Liver (tissue), 8 donors: ENCODE measurements at regions not wholly inside any gene's neighbourhood (a gene's known extent, or its start where the extent isn't known, plus 50 kb on each side); places are given as distances from the start of the nearest gene placed in this dataset.

ENCODE experiments used
- DNase-seq: peaks from one replicate; pipeline ENCODE4 v3.0.0-alpha.2; 2017; ENCODE audit warnings: low spot score
- H3K27ac ChIP-seq, 2 donors: one replicate each; pipeline ENCODE4 v1.7.0; 2013; ENCODE audit warnings: inconsistent platforms in 2 of 2, low read length in 2 of 2, control low read depth in 1 of 2, low read depth in 1 of 2, mild to moderate bottlenecking in 1 of 2
- H3K27me3 ChIP-seq, 4 donors: one replicate each; pipeline versions ENCODE4 v1.6.1 to v1.7.0; 2013; ENCODE audit warnings: low read length in 3 of 4, inconsistent platforms in 1 of 4, mild to moderate bottlenecking in 1 of 4, moderate library complexity in 1 of 4; ENCODE audit not compliant: control insufficient read depth in 4 of 4, insufficient read depth in 4 of 4
- H3K36me3 ChIP-seq, 4 donors: one replicate each; pipeline versions ENCODE4 v1.6.1 to v1.7.0; 2013; ENCODE audit warnings: low read length in 3 of 4, mild to moderate bottlenecking in 3 of 4, low read depth in 1 of 4, moderate library complexity in 1 of 4; ENCODE audit not compliant: control insufficient read depth in 4 of 4, insufficient read depth in 3 of 4
- H3K4me1 ChIP-seq, 4 donors: one replicate each; pipeline versions ENCODE4 v1.6.1 to v1.7.0; 2013; ENCODE audit warnings: low read length in 3 of 4, mild to moderate bottlenecking in 3 of 4, moderate library complexity in 1 of 4; ENCODE audit not compliant: control insufficient read depth in 4 of 4, insufficient read depth in 4 of 4
- H3K4me3 ChIP-seq, 3 donors: one replicate each; pipeline versions ENCODE4 v1.6.1 to v1.7.0; 2013; ENCODE audit warnings: low read length in 3 of 3, control low read depth in 1 of 3, low read depth in 1 of 3, mild to moderate bottlenecking in 1 of 3
- H3K9ac ChIP-seq, 2 donors: one replicate each; pipeline ENCODE4 v1.7.0; 2013; ENCODE audit warnings: low read length in 2 of 2, mild to moderate bottlenecking in 2 of 2, moderate library complexity in 2 of 2, control low read depth in 1 of 2, low read depth in 1 of 2
- H3K9me3 ChIP-seq, 4 donors: one replicate each; pipeline versions ENCODE4 v1.6.1 to v1.7.0; 2013; ENCODE audit warnings: low read length in 3 of 4; ENCODE audit not compliant: control insufficient read depth in 4 of 4
- ATF3 ChIP-seq: IDR thresholded peaks from 2 replicates; pipeline ENCODE4 v1.6.1; 2016; ENCODE audit warnings: antibody characterized with exemption
- CTCF ChIP-seq: fragments of 150-350 bp; IDR thresholded peaks from 2 replicates; pipeline ENCODE4 v1.5.1; 2017; ENCODE audit warnings: improper control_type of control experiment, low read depth, low read length; ENCODE audit not compliant: missing input control
- EGR1 ChIP-seq, 2 donors: IDR thresholded peaks; 2 replicates each; pipeline ENCODE4 v1.6.1; 2016 to 2018; ENCODE audit warnings: antibody characterized with exemption in 2 of 2, low read depth in 2 of 2
- FOXA1 ChIP-seq: IDR thresholded peaks from 2 replicates; pipeline ENCODE4 v1.6.1; 2016; ENCODE audit warnings: antibody characterized with exemption
- FOXA2 ChIP-seq: IDR thresholded peaks from 2 replicates; pipeline ENCODE4 v1.6.1; 2016; ENCODE audit warnings: antibody characterized with exemption
- GABPA ChIP-seq, 2 donors: IDR thresholded peaks in 1 of 2; conservative IDR thresholded peaks in 1 of 2; 2 replicates each; pipeline ENCODE4 v1.6.1; 2016; ENCODE audit warnings: antibody characterized with exemption in 2 of 2, mild to moderate bottlenecking in 1 of 2, moderate library complexity in 1 of 2
- HNF4A ChIP-seq, 2 donors: conservative IDR thresholded peaks; 2 replicates each; pipeline ENCODE4 v1.6.1; 2016; ENCODE audit warnings: antibody characterized with exemption in 2 of 2, mild to moderate bottlenecking in 2 of 2
- HNF4G ChIP-seq: IDR thresholded peaks from 2 replicates; pipeline ENCODE4 v1.6.1; 2016; ENCODE audit warnings: antibody characterized with exemption
- JUND ChIP-seq, 2 donors: IDR thresholded peaks; 2 replicates each; pipeline ENCODE4 v1.6.1; 2016; ENCODE audit warnings: antibody characterized with exemption in 2 of 2
- MAX ChIP-seq: IDR thresholded peaks from 2 replicates; pipeline ENCODE4 v1.6.1; 2016; ENCODE audit warnings: antibody characterized with exemption
- RAD21 ChIP-seq, 2 donors: IDR thresholded peaks; 2 replicates each; pipeline ENCODE4 v1.6.1; 2016; ENCODE audit warnings: antibody characterized with exemption in 2 of 2, mild to moderate bottlenecking in 2 of 2
- RXRA ChIP-seq, 2 donors: IDR thresholded peaks; 2 replicates each; pipeline ENCODE4 v1.6.1; 2017 to 2018; ENCODE audit warnings: antibody characterized with exemption in 2 of 2, mild to moderate bottlenecking in 1 of 2
- TAF1 ChIP-seq: conservative IDR thresholded peaks from 2 replicates; pipeline ENCODE4 v1.6.1; 2016; ENCODE audit warnings: antibody characterized with exemption, mild to moderate bottlenecking
- WGBS: extraction: QIAGEN DNeasy Blood & Tissue Kit; methylation state at CpG from one replicate; pipeline ENCODE4 v1.1.7; 2013; 5-methylcytosine and 5-hydroxymethylcytosine counted together
- donor health status: healthy.
- donor health status: healthy.
- donor health status: healthy.
- donor health status: healthy.
- donor health status: healthy.

GRCh38 chr20:3340443-3340842 lies 67.0 kb downstream of the DNAAF9 start:
- peaks cover 0 to 2% (median 0%) of the 10 kb centered on the region in 4 donors for H3K36me3 ChIP-seq
- H3K9ac ChIP-seq: no peak overlapping the region
- H3K9me3 ChIP-seq: no peaks in the 10 kb centered on the region
- TF ChIP-seq FOXA1 (no peak), MAX (no peak), HNF4A (conservative IDR thresholded peaks at IDR 0.05) (no peak), JUND (IDR thresholded peaks at IDR 0.05) (no peak), RAD21 (IDR thresholded peaks at IDR 0.05) (no peak), FOXA2 (no peak), EGR1 (IDR thresholded peaks at IDR 0.05; ENCODE audit: low read depth in 2 of 2) (no peak)
- WGBS: 75% methylated on average over 9 of the region's 9 CpGs
- H3K27me3 ChIP-seq: no peaks in the 10 kb centered on the region
- no peak overlapping the region for H3K27ac ChIP-seq
- H3K4me3 ChIP-seq: no peak overlapping the region
- no peak for DNase-seq
- no peaks in the 10 kb centered on the region for H3K4me1 ChIP-seq

GRCh38 chr20:3339571-3339970 lies 67.9 kb downstream of the DNAAF9 start:
- no peak for TF ChIP-seq FOXA1
- no peak for TF ChIP-seq HNF4A (conservative IDR thresholded peaks at IDR 0.05)
- TF ChIP-seq CTCF: no peak
- no peak for TF ChIP-seq JUND (IDR thresholded peaks at IDR 0.05)
- TF ChIP-seq RXRA (IDR thresholded peaks at IDR 0.05): no peak
- no peak for TF ChIP-seq HNF4G
- TF ChIP-seq RAD21 (IDR thresholded peaks at IDR 0.05): no peak
- TF ChIP-seq ATF3: no peak
- TF ChIP-seq FOXA2: no peak
- H3K36me3 ChIP-seq: peaks cover 0 to 2% (median 0%) of the 10 kb centered on the region in 4 donors
- no peaks in the 10 kb centered on the region for H3K27me3 ChIP-seq
- H3K27ac ChIP-seq: no peak overlapping the region
- H3K4me1 ChIP-seq: no peaks in the 10 kb centered on the region
- no peak for DNase-seq
- no peak overlapping the region for H3K4me3 ChIP-seq
- WGBS: 100% methylated on average over 1 of the region's 1 CpG
- no peaks in the 10 kb centered on the region for H3K9me3 ChIP-seq
- H3K9ac ChIP-seq: no peak overlapping the region

- 94% methylated on average over 1 of the region's 1 CpG for WGBS
- no peaks in the 10 kb centered on the region for H3K4me1 ChIP-seq
- TF ChIP-seq TAF1: no peak
- no peak for TF ChIP-seq HNF4G
- no peak for TF ChIP-seq GABPA (IDR thresholded peaks at IDR 0.05 in 1 of 2, conservative IDR thresholded peaks at IDR 0.05 in 1 of 2)
- H3K27me3 ChIP-seq: no peaks in the 10 kb centered on the region
- H3K4me3 ChIP-seq: no peak overlapping the region
- H3K9me3 ChIP-seq: no peaks in the 10 kb centered on the region
- H3K27ac ChIP-seq: no peak overlapping the region
- DNase-seq: no peak
- H3K36me3 ChIP-seq: peaks cover 0 to 2% (median 0%) of the 10 kb centered on the region in 4 donors
- H3K9ac ChIP-seq: no peak overlapping the region
Measured at GRCh38 chr20:3339076-3339475, 68.4 kb downstream of the DNAAF9 start.
